Pons (tissue), 1 donor: ENCODE measurements at regions not wholly inside any gene's neighbourhood (a gene's known extent, or its start where the extent isn't known, plus 50 kb on each side); places are given as distances from the start of the nearest gene placed in this dataset.
"Not testable (repeated sequence)": the region's sequence is repeated elsewhere in the genome, so short reads cannot be mapped to it uniquely, and the experiment has no call there.

ENCODE experiments used
- DNase-seq: peaks from one replicate; pipeline ENCODE4 v3.0.0-alpha.2; 2016; ENCODE audit warnings: low spot score

- DNase-seq, result peak; percentile 18
These were observed 59.7 kb downstream of the NHLRC1 start for GRCh38 chr6:18062733-18063132.

GRCh38 chr6:18058429-18058828 is 64.0 kb downstream of the NHLRC1 start:
- no peak for DNase-seq

GRCh38 chr6:18055714-18056382 is 66.6 kb downstream of the NHLRC1 start:
- no peak for DNase-seq

- DNase-seq, result no peak
These were observed 67.4 kb downstream of the NHLRC1 start for GRCh38 chr6:18055098-18055497.

- DNase-seq, result no peak
These were observed 66.4 kb upstream of the KIF13A start for GRCh38 chr6:18053555-18054445.

- DNase-seq, result no peak
These were observed 65.6 kb upstream of the KIF13A start for GRCh38 chr6:18053078-18053477.

- no peak for DNase-seq
These were observed 62.2 kb upstream of the KIF13A start for GRCh38 chr6:18049646-18050045.

- no peak for DNase-seq
These were observed 61.7 kb upstream of the KIF13A start for GRCh38 chr6:18048953-18049630.

GRCh38 chr6:18047406-18047805 is 60.0 kb upstream of the KIF13A start:
- no peak for DNase-seq

GRCh38 chr6:18045507-18045906 is 58.1 kb upstream of the KIF13A start:
- DNase-seq, result no peak

- DNase-seq, result no peak
These were observed 56.8 kb upstream of the KIF13A start for GRCh38 chr6:18044108-18044783.

- no peak for DNase-seq
These were observed 55.2 kb upstream of the KIF13A start for GRCh38 chr6:18042536-18043145.

GRCh38 chr6:18039481-18039880 is 52.0 kb upstream of the KIF13A start:
- no peak for DNase-seq

GRCh38 chr6:18038235-18038634 is 50.8 kb upstream of the KIF13A start:
- not testable (repeated sequence) for DNase-seq
